Uterus (tissue), 3 donors: ENCODE measurements at regions not wholly inside any gene's neighbourhood (a gene's known extent, or its start where the extent isn't known, plus 50 kb on each side); places are given as distances from the start of the nearest gene placed in this dataset.

Experiments used
- DNase-seq, 2 donors: peaks; one replicate each; pipeline ENCODE4 v3.0.0-alpha.2; 2019 to 2020
- H3K27ac ChIP-seq, 2 donors: fragments of 200-600 bp; sonication (generic); 1 replicate in 1 of 2; 2 replicates in 1 of 2; pipeline ENCODE4 v1.5.1; 2016 to 2018
- H3K27me3 ChIP-seq, 2 donors: fragments of 200-600 bp; sonication (generic); one replicate each; pipeline ENCODE4 v1.5.1; 2018 to 2019; ENCODE audit warnings: control low read depth in 1 of 2
- H3K36me3 ChIP-seq, 2 donors: fragments of 200-600 bp; sonication (generic); one replicate each; pipeline ENCODE4 v1.5.1; 2019; ENCODE audit warnings: control low read depth in 1 of 2
- H3K4me1 ChIP-seq, 2 donors: fragments of 200-600 bp; sonication (generic); one replicate each; pipeline ENCODE4 v1.5.1; 2018 to 2019; ENCODE audit warnings: control low read depth in 1 of 2
- H3K4me3 ChIP-seq, 2 donors: fragments of 200-600 bp; sonication (generic); 1 replicate in 1 of 2; 2 replicates in 1 of 2; pipeline ENCODE4 v1.5.1; 2018 to 2019; ENCODE audit warnings: mild to moderate bottlenecking in 1 of 2
- H3K9me3 ChIP-seq, 2 donors: fragments of 200-600 bp; sonication (generic); one replicate each; pipeline ENCODE4 v1.5.1; 2019; ENCODE audit warnings: control low read depth in 1 of 2
- CTCF ChIP-seq, 4 experiments: fragments of 200-600 bp in 2 of 4; fragments of 450-650 bp in 2 of 4; sonication (generic) in 2 of 4; IDR thresholded peaks; one replicate each; pipeline ENCODE4 v1.5.1; 2016 to 2019; ENCODE audit warnings: antibody characterized with exemption in 4 of 4, mild to moderate bottlenecking in 2 of 4, moderate library complexity in 1 of 4
- POLR2A ChIP-seq, 2 donors: fragments of 450-650 bp; IDR thresholded peaks; one replicate each; pipeline ENCODE4 v1.6.1; 2016; ENCODE audit warnings: antibody characterized with exemption in 2 of 2, mild to moderate bottlenecking in 1 of 2, moderate library complexity in 1 of 2
- intact Hi-C: fragments of 100-400 bp; cut with DNase I; formaldehyde crosslinking; loops from one replicate; pipeline ENCODE4 v1.15.1; 2023; ENCODE audit warnings: low total_unique reads
- donor health status: DM: yes; HTN: yes; CAD: no.

GRCh38 chrX:82070948-82071347, 869.0 kb downstream of the SH3BGRL start:
- H3K27me3 ChIP-seq, result no peaks in the 10 kb centered on the region
- no peaks in the 10 kb centered on the region for H3K9me3 ChIP-seq
- no peak overlapping the region for H3K27ac ChIP-seq
- TF ChIP-seq CTCF (IDR thresholded peaks at IDR 0.05) (no peak), POLR2A (IDR thresholded peaks at IDR 0.05) (no peak)
- H3K36me3 ChIP-seq, result no peaks in the 10 kb centered on the region
- H3K4me3 ChIP-seq, result no peak overlapping the region
- DNase-seq, result no peak
- intact Hi-C loops, result no loop called here
- no peaks in the 10 kb centered on the region for H3K4me1 ChIP-seq

GRCh38 chrX:82081027-82081426, 879.1 kb downstream of the SH3BGRL start:
- H3K4me3 ChIP-seq, result no peak overlapping the region
- intact Hi-C loops, result no loop called here
- TF ChIP-seq CTCF (IDR thresholded peaks at IDR 0.05) (no peak), POLR2A (IDR thresholded peaks at IDR 0.05) (no peak)
- no peaks in the 10 kb centered on the region for H3K36me3 ChIP-seq
- no peak overlapping the region for H3K27ac ChIP-seq
- peaks cover 0 to 4% of the 10 kb centered on the region in 2 donors for H3K27me3 ChIP-seq
- DNase-seq, result no peak
- H3K4me1 ChIP-seq, result no peaks in the 10 kb centered on the region
- no peaks in the 10 kb centered on the region for H3K9me3 ChIP-seq

DNA sequence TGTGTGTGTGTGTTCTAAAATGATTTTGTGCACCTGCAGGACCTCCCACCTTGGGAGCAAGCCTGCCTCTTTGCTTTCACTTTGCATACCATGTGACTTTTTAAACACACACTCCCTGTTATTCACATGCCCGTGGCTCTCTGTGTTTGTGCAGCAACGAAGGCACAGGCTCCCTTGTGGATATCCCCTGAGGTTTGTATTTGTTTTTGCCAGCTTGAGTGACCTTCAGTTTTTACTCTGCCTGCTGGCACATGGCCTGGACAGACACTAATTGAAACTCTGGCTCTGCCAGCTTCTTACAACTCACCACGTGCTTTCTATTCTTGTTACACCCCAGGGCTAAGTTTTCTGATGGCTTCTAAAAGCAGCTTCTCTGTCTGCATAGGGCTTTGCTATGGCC, 885.8 kb downstream of the SH3BGRL start:
- no peak for TF ChIP-seq POLR2A (IDR thresholded peaks at IDR 0.05)
- TF ChIP-seq CTCF (IDR thresholded peaks at IDR 0.05), result no peak
- Histone ChIP-seq H3K27ac (no peak overlapping the region), H3K4me3 (no peak overlapping the region), H3K36me3 (no peaks in the 10 kb centered on the region), H3K4me1 (no peaks in the 10 kb centered on the region), H3K27me3 (peaks cover 0 to 3% of the 10 kb centered on the region in 2 donors), H3K9me3 (no peaks in the 10 kb centered on the region)
- DNase-seq, result no peak
- intact Hi-C loops, result no loop called here

DNA sequence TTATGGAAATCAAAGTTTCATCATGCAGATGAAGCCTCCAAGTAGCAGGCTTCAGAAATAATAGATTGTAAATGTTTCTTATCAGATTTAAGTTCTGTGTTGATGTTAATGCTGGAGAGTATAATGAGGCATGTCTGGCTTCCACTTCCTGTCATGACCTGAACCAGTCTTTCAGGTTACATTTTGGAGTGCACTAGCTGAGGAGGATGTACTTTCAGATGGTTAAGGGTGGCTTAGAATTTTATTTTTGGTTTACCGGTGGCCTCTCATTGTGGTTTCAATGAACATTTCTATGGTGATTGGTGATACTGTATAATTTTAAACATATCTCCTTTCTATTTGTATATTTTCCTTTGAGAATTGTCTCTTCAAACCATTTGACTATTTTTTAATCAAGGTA, 890.4 kb downstream of the SH3BGRL start:
- H3K27ac ChIP-seq, result no peak overlapping the region
- no peaks in the 10 kb centered on the region for H3K36me3 ChIP-seq
- no peaks in the 10 kb centered on the region for H3K9me3 ChIP-seq
- TF ChIP-seq CTCF (IDR thresholded peaks at IDR 0.05) (no peak), POLR2A (IDR thresholded peaks at IDR 0.05) (no peak)
- H3K27me3 ChIP-seq, result peaks cover 0 to 5% of the 10 kb centered on the region in 2 donors
- intact Hi-C loops, result no loop called here
- no peaks in the 10 kb centered on the region for H3K4me1 ChIP-seq
- no peak for DNase-seq
- H3K4me3 ChIP-seq, result no peak overlapping the region

DNA sequence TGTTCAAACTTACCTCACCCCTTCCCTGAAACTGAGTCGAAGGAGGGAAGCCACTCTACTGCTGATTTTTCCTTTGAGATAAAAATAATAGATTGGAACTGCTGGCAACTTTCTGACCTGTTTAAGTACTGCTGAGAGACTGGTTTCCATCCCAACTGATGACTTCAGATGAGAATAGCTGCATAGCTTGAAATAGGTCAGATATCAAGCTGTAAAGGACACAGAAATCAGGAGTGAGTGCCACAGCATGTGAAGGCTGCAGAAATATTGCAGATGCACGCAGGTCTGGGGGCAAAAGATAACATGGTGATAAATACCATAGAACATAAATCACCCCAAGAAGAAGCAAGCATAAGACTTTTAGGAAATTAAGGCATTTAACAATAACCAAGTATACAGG, 923.2 kb downstream of the SH3BGRL start:
- TF ChIP-seq CTCF (IDR thresholded peaks at IDR 0.05) (no peak), POLR2A (IDR thresholded peaks at IDR 0.05) (no peak)
- no peak for DNase-seq
- Histone ChIP-seq H3K9me3 (no peaks in the 10 kb centered on the region), H3K36me3 (no peaks in the 10 kb centered on the region), H3K27ac (no peak overlapping the region), H3K27me3 (no peaks in the 10 kb centered on the region), H3K4me3 (no peak overlapping the region), H3K4me1 (no peaks in the 10 kb centered on the region)
- intact Hi-C loops, result no loop called here
